Activated T-cell treated with anti-CD3 and anti-CD28 coated beads, Interleukin-2, amount 50 U/mL, for 48 hours (primary cell): ENCODE measurements at regions not wholly inside any gene's neighbourhood (a gene's known extent, or its start where the extent isn't known, plus 50 kb on each side); places are given as distances from the start of the nearest gene placed in this dataset.
"Not testable (repeated sequence)": the region's sequence is repeated elsewhere in the genome, so short reads cannot be mapped to it uniquely, and the experiment has no call there.

Source experiments
- DNase-seq, 2 experiments: peaks; one replicate each; pipeline ENCODE4 v3.0.0-alpha.2; 2020

DNA sequence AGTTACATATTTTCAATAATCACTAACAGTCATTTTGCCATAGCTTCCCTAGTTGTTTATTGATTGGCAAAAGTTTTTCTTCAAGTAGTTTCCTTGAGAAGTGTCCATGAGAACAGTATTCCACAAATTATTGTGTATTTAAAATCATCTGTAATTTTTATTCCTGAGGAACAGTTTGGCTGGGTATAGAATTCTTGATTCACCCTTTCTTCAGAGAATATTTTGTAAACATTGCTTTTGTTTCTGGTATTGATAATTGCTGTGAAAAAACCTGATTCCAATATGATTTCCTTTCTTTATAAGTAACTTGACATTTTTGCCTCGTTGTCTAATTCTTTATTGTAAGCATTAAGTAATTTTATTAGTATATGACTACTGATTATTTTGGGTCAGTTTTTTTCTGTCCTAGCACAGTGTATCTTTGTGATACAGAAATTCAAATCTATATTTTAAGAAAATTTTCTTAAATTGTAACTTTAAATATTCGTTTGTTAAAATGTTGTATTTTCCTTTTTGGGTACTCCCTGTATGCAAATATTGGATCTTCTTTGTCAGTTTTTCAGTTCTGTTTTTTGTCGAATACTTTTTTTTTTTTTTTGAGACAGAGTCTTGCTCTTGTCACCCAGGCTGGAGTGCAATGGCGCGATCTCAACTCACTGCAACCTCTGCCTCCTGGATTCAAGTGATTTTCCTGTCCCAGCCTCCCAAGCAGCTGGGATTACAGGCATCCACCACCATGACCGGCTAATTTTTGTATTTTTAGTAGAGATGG, 162.0 kb upstream of the ATP2B1 start:
- no peak for DNase-seq

DNA sequence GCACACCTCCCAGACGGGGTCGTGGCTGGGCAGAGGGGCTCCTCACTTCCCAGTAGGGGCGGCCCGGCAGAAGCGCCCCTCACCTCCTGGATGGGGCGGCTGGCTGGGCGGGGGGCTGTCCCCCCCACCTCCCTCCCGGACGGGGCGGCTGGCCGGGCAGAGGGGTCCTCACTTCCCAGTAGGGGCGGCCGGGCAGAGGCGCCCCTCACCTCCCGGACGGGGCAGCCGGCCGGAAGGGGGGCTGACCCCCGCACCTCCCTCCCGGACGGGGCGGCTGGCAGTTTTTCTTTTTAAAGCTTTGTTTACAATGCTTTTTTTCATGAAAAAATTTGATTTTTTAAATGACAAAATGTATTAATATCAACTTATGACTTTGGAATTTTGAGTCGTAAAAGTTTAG, 159.0 kb upstream of the ATP2B1 start:
- DNase-seq, result not testable (repeated sequence)

DNA sequence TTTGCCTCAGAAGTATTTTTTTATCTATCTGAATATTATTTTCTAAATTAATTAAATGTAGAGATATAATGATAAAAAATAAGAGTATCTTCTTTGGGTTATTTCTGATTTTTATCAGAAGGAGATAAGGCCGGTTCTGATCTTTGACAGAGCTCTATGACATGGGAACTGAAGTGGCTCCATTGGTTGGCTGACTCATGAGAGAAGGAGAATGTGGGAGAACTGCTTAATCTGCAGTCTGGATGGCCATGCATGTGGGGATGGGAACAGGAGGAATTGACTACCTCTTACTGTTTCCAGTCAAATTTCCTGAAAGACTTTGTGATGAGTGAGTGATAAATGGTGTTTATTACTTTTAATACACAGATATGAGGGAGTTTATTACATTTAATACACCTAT, 155.8 kb upstream of the ATP2B1 start:
- no peak for DNase-seq

DNA sequence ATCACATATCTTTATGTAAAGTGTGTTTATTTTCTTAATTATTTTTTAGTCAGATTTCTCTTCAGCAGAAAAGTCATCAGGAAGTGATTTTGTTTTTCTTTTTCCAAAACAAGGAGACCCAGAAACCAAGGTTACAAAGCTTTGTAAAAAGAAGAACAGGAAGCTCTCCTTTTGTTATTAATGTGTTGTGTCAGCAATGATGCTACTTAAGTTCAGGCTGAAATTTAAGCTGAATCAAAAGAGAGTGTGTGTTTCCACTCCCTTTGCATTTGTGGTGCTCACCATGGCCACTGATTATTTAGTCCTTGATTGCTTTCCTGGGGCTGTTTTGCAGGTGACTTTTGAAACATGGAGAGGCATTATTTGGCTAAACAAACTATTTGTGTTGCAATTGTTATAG, 155.3 kb upstream of the ATP2B1 start:
- DNase-seq, result no peak

DNA sequence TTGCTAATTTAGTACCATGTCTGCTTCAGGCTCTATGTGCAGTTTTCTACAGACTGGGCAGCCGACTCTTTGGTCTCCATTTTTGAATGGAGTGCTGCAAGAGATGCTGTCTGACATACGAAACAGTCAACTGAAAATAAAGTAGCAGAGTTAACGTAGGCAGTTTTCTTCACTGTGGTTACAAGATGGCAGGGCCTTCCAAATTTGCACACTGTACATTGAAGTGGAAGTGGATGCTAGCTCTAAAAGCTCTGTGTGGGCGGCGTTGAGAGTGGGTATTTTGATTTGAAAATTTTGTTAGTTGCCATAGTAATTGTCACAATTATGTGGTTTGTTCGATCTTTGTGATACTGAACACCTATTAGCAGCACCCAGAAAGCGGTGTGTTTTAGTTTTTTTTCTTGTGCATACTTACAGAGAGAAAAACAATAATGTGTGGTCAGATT, 154.9 kb upstream of the ATP2B1 start:
- DNase-seq, result peak; percentile 52

DNA sequence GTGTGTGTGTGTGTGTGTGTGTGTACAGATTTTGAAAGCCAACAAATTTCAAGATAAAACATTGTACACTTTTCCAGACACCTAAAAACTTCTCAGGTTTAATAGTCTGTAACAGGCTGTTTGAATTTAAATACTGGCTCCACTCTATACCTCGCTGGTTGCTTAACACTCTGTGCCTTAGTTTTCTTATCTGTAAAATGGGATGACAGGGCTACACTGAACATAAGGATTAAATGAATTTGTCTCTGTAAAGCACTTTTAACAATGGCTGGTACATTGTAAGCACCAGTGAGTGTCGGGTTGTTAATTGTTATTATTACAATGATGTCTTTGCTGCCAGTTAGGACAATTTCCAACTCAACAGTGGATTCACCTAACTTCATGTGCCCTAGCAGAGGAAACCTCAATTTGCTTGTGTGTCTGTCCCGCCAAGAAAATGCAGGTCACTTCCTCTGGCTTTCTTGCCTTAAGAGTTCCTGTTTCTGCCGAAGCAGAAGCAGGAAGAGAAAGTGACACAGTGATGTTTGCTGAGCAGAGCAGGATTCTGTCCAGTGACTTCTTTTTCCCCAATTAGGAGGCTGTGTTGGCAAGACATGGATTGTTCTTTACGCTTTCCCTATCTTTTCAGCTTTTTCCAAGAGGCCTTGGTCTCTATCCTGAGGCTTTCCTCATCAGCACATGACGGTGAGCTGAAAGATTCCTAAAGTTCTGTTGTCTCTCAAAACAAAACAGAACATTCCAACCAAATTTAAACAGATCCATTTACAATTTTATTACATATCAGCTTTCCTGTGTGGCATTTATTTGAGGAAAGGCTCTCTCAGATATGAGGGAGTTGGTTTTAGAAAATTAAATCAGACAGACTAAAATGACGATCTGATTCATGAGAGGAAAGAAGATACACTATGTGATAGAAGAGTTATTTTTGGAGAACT, 154.1 kb upstream of the ATP2B1 start:
- peak; percentile 40 to 47 for DNase-seq

DNA sequence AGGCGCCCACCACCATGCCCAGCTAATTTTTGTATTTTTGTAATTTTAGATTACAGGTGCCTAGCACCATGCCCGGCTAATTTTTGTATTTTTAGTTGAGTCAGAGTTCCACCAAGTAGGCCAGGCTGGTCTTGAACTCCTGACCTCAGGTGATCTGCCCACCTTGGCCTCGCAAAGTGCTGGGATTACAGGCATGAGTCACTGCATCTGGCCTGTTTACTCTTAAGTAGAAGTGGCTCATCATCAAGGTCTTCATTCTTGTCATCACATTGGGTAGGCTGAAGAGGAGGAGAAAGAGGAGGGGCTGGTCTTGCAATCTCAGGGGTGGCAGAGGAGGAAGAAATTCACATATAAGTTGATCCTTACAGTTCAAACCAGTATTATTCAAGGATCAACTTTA, 152.4 kb upstream of the ATP2B1 start:
- DNase-seq, result peak; percentile 51 to 55

DNA sequence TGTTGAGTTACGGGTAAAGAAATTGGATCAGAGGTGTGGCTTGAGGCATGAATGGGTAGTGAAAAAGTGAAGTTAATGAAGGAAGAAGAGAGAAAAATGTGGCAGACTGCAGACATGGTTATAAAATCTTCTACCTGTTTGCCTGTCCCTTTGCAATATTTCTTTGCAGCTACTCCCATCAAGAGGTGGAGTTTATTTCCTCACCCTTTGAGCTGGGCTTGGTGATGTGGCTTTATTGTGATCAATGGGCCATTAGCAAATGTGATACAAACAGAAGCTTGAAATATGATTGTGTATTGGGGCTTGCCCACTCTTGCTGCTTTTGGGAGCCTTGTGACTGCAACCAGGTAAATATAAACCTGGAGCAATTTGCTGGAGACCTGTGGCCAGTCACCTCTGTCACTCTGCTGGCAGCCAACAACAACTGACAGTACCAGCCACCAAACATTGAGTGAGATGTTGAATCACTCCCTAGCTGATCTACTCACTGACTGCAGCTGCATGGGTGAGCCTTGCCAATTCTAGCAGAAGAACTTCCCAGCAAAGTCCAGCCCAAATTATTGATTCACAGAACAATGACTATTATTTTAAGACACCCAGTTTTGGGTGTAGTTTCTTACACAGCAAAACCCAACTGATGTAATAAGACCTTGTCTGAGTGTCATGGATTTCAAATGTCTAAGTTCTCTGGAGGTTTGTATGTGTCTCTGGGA, 151.0 kb upstream of the ATP2B1 start:
- no peak for DNase-seq

DNA sequence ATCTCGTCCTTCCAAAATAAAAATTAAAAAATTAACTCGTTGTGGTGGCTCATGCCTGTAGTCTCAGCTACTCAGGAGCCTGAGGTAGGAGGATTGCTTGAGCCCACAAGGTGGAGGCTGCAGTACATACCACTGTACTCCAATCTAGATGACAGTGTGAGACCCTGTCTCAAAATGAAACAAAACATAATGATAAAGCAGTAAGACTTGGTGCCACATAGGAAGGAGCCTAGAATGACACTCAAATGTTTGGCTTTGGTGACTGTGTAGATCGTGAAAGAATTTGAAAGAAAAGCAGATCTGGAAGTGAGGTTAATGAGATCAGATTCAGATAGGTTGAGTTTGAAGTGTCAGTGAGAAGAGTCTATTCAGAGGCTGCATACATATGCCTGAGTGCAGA, 150.1 kb upstream of the ATP2B1 start:
- no peak for DNase-seq

DNA sequence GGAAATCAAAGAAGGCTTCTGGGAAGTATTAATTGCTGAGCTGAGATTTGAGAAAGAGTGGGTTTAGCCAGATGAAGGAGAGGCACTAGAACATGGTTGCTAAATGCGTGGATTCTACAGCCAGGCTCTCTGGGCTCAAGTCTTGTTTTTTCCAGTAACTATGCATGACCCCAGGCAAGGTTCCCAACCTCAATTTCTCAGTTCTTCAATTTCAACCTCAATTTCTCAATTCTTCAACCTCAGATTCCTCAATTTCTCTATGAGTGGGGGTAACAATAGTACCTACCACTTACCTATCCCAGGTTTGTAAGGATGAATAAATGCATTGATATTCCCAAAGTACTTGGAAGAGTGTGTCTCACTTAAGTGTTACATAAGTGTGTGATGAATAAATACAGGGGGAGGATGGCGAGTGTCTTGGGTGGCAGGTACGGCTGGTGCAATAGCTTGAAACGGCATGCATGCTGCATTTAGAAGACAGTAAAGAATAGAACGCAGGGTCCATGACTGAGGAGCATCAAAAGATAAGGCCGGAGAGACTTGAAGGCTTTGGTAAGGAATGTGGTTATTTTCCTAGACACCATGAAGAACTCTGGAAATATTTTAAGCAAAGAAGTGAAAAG, 149.1 kb upstream of the ATP2B1 start:
- no peak for DNase-seq

DNA sequence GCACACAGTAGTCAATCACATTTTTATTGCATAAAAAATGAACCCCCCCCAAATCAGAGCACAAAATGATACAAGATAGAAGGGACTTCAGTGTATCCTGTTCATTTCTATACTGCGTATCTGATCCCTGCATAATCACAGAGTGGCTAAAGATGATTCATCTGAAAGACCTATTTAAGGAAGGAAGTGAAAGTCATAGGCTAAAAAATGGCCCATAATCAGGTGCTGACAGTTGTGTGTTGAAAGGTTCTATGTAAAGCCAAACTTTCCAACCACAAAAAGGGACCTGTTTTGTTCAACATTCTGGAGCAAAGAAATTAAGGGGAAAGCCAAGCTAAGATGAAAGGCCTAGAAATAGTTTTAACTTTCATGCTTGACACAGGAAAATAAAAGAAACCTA, 147.8 kb upstream of the ATP2B1 start:
- no peak for DNase-seq

DNA sequence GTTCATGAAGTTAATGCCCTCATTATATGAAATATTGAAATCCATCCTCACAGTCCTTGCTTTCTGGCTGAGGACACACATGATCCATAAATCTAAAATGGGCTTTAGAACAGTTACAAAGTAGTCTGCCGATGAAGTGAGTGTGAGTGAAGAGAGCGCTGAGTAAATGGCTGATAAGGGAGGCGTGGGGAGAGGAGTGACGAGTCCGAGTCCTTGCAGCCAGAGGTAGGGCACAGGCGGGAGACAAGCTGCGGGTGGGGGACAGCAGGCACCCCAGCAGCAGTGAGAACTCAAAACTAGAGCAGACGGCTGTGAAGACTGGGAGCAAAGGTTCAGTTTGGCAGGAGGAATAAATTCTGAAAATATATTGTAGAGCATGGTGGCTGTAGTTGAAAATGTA, 140.1 kb upstream of the ATP2B1 start:
- DNase-seq, result no peak

DNA sequence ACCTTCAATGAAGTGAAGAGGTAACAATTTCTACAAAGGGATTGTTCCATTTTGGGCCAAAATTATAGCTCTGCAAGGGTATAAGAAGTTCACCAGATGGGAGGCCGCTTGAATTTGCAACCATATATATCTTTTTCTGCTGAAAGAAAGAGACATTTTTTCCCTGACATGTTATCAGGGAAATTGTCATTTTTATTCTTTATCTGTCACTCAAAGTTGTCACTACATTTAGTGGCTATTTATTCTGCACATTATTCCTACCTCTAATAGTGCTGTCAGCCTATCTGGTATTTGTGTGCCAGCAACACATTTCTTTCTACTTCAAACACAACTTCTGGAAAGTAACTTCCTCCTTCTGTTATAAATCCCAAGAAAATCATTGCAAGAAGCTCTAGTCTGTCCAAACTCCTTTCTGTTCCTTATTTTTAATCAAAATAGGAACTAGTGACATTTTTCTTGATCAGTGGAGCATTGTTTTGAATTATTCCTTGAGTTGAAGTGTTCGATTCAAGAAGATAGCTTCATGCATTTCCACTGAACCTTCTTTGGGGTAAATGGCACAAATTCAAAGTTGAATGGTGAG, 137.9 kb upstream of the ATP2B1 start:
- DNase-seq, result no peak

DNA sequence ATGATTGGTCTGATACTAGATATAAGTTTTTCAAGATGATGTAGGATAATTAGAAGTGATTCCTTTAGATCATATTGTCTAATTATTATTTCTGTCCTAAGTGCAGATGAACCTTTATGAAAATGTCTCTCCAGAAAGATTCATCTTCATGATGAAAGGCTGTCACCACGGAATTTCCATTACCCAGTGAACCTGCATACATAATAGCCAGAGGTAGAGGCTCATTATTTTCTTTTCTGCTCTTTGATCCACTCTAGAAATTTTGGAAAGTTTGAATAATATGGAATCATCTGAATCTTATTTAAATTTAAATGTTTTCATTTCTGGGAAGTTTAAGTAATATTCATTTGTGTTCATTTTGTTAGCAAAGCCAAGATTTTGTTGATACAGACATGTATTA, 137.1 kb upstream of the ATP2B1 start:
- DNase-seq, result no peak

DNA sequence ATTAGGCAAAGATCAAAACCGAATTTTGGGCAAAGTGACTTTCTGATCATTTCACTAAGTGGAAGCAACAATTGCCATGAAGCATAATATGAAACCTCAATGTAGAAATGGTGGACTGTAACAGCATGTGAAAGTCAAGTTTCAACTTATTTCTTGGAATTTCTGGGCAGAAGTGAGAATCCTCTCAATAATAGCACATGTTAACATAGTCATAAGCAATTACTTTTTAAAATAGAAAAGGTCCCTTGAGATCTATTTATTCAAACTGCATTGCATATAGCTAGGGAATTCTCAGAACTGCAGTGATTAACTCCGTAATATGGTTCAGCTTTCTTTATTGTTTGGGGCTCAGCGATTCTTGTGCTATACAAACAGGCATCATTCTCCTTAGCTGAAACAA, 136.7 kb upstream of the ATP2B1 start:
- no peak for DNase-seq

DNA sequence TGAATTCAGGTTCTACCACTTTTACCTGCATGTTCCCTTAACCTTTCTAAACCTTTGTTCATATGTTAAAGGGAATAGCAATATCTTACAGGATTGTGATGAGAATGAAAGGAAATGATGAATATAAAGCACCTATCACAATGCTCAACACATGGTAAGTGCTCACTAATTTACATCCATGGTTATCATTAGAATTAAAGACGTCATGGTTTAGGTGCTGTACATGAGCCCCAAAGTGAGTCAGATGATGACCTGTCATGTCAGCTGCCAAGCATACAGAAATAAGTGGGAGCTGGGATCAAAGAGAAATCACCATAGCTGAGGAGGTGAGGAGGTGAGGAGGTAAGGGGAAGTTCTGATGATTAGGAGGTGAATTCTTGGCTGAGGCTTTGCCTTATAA, 135.9 kb upstream of the ATP2B1 start:
- DNase-seq, result no peak

DNA sequence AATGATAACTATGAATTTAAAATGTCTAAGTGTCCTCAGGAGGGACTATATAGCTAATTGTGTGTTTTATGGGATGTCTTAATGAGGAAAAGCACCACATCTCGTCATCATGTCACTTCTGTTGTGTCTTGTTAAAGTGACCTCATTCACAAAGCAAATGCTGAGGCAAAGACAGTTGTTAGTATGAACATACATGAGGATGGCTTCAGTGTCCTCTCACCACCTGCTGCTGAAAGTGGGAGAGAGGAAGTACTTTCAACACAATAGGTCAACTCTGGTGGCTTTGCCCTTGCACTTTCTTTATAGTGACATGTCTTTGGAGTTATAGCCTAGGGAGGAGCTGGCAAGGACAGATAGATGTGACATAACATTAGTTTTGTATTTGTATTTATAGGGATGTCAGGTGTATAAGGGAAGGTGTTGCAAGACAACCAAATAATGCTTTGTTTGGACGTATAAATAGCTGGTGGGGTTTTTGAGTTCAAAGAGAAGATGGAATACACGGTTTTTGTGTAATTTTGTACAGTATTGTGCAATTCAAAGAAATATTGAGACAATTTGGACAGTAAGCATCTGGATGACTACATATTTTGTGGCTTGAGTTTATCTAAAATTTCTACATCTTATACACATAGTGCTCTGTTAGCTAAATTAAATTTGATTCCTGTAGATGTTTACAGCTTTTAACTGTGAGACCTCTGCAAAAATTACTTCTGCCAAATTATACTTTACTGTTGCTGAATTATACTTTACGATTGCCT, 131.7 kb upstream of the ATP2B1 start:
- no peak for DNase-seq

DNA sequence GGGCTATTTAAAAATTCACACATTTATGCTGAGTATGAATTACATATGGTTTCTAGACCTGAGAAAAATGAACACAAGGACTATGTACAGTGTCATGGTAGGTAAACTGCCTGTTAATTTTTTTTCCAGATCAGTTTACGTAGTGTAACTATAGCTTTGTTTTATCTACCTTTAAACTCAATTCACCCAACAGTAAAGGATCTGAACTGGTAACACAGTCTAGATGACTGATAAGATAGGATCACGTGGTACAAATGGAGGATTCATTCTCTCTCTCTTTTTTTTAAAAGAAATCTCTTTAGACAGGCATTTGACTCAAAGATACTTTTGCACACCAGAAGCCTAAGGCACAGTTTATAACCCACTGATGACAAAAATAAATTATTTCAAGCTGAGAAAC, 130.8 kb upstream of the ATP2B1 start:
- no peak for DNase-seq

DNA sequence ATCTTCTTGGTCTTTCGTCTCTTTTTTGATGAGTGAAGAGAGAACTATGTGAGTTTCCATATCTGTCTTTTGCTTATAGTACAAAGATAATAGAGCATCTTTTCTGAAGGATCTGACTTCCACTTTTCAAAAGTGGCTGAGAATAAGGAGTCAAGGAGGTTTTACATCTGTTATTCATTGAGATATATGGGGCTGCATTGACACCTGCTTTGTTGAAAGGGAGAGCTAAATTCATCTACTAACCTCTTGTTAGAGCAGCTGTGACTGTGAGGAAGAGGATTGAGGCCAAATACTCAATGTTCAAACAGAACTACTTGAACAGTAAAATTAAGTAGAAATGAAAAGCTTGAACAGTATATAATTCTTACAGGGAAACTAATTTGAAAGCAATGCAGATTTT, 130.2 kb upstream of the ATP2B1 start:
- no peak for DNase-seq

DNA sequence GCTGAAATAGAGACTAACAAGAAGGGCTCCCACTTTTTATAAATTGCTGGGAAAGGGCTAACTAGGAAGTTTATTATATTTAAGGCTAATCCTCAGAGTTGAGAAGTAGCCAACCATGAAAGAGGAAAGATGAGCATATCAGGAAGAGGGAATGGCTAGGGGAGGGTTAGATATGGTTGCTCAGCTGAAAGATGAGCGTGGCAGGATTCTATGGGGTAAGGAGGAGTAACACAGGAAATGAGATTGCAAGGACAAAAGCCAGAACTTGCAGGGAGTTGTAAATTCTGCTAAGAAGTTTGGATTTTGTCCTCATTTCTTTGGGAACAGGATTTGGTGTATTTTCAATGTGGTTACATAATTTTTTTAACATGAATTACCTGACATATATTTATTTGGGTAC, 127.4 kb upstream of the ATP2B1 start:
- no peak for DNase-seq

DNA sequence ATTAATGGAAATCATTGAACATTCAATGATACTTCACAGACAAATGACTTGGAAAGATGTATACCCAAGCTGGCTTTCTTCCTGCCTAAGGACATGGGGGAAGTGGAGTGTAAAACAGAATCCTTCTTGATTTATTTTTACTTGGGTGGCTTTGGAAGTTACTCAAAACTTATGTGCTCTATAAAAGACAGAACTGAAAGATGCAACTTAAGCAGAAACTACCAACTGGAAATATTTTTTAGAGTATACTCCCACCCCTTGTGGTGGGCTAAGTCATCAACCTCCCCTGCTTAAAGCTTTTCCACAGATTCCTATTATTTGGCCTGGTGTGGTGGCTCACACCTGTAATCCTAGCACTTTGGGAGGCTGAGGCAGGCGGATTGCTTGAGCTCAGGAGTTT, 126.0 kb upstream of the ATP2B1 start:
- no peak for DNase-seq
